IMR-90 (cell line): ENCODE measurements at regions not wholly inside any gene's neighbourhood (a gene's known extent, or its start where the extent isn't known, plus 50 kb on each side); places are given as distances from the start of the nearest gene placed in this dataset.

Source experiments
- ATAC-seq: fragments of 200-7000 bp; cut with Tn5 transposase; 2 replicates; pipeline ENCODE4 v1.9.1; 2020; ENCODE audit warnings: low read depth, mild to moderate bottlenecking, moderate library complexity
- BruUV-seq: library from RNA; stranded (reverse); fragments of 400-500 nt; replicated peaks from 2 replicates; lab custom pipeline; 2021; lab: Mats Ljungman, UMichigan
- CTCF ChIA-PET: fragments of 300-600 bp; formaldehyde crosslinking; extraction: SDS; loops from one replicate; lab custom pipeline; 2021; ENCODE audit warnings: antibody characterized with exemption; lab: Yijun Ruan, JAX
- POLR2A ChIA-PET: fragments of 300-600 bp; sonication (Branson Sonifier 250); formaldehyde crosslinking; loops from one replicate; lab custom pipeline; 2022; ENCODE audit warnings: antibody characterized with exemption; ENCODE audit not compliant: unreplicated experiment; lab: Charles Lee
- DNase-seq: peaks from one replicate; pipeline ENCODE4 v3.0.0; 2013
- H2AFZ ChIP-seq: replicated peaks from 2 replicates; pipeline ENCODE3; 2013; ENCODE audit warnings: low read length, mild to moderate bottlenecking; ENCODE audit not compliant: poor library complexity
- H2AK5ac ChIP-seq: 2 replicates; pipeline ENCODE4 v1.6.1; 2013; ENCODE audit warnings: low read depth, low read length, inconsistent platforms
- H2AK9ac ChIP-seq: replicated peaks from 2 replicates; pipeline ENCODE3; 2013; ENCODE audit warnings: mild to moderate bottlenecking, low read depth, low read length, moderate library complexity; ENCODE audit not compliant: poor library complexity
- H2BK120ac ChIP-seq: 2 replicates; pipeline ENCODE4 v1.6.1; 2013; ENCODE audit warnings: low read depth, low read length, inconsistent platforms
- H2BK15ac ChIP-seq: 3 replicates; pipeline ENCODE4 v1.6.1; 2013; ENCODE audit warnings: low read depth, low read length, inconsistent platforms
- H2BK20ac ChIP-seq: 2 replicates; pipeline ENCODE4 v1.6.1; 2013; ENCODE audit warnings: low read depth, mild to moderate bottlenecking, inconsistent platforms, low read length, moderate library complexity
- H2BK5ac ChIP-seq: 2 replicates; pipeline ENCODE4 v1.6.1; 2013; ENCODE audit warnings: mild to moderate bottlenecking, low read depth, low read length, inconsistent platforms; ENCODE audit not compliant: poor library complexity, severe bottlenecking
- H3K14ac ChIP-seq: replicated peaks from 2 replicates; pipeline ENCODE4 v1.6.1; 2013; ENCODE audit warnings: low read depth, low read length, inconsistent platforms
- H3K18ac ChIP-seq: 2 replicates; pipeline ENCODE4 v1.6.1; 2013; ENCODE audit warnings: low read depth, low read length, control low read depth
- H3K23ac ChIP-seq: 2 replicates; pipeline ENCODE4 v1.6.1; 2013; ENCODE audit warnings: low read depth, low read length, inconsistent platforms
- H3K27ac ChIP-seq: 2 replicates; pipeline ENCODE4 v1.5.1; 2013; ENCODE audit warnings: mild to moderate bottlenecking, control low read depth, low read length; ENCODE audit not compliant: insufficient read depth
- H3K27me3 ChIP-seq: 2 replicates; pipeline ENCODE4 v1.6.1; 2013; ENCODE audit warnings: low read length; ENCODE audit not compliant: control insufficient read depth, insufficient read depth
- H3K36me3 ChIP-seq: 2 replicates; pipeline ENCODE4 v1.6.1; 2013; ENCODE audit warnings: low read length, mixed read lengths; ENCODE audit not compliant: control insufficient read depth, insufficient read depth
- H3K4ac ChIP-seq: 2 replicates; pipeline ENCODE4 v1.6.1; 2013; ENCODE audit warnings: low read depth, low read length, inconsistent platforms
- H3K4me1 ChIP-seq: 2 replicates; pipeline ENCODE4 v1.6.1; 2013; ENCODE audit warnings: low read length, mixed read lengths; ENCODE audit not compliant: control insufficient read depth, insufficient read depth
- H3K4me2 ChIP-seq: 2 replicates; pipeline ENCODE4 v1.6.1; 2013; ENCODE audit warnings: low read depth, mild to moderate bottlenecking, control low read depth, low read length, moderate library complexity
- H3K4me3 ChIP-seq: 2 replicates; pipeline ENCODE4 v1.5.1; 2013; ENCODE audit warnings: low read depth, mild to moderate bottlenecking, control low read depth, low read length, moderate library complexity; ENCODE audit not compliant: insufficient read depth
- H3K56ac ChIP-seq: 2 replicates; pipeline ENCODE4 v1.6.1; 2013; ENCODE audit warnings: low read length, inconsistent platforms; ENCODE audit not compliant: insufficient read depth; ENCODE audit errors: extremely low read depth
- H3K79me1 ChIP-seq, 2 experiments: 2 replicates each; pipeline ENCODE4 v1.6.1; 2013; ENCODE audit warnings: low read length in 2 of 2, inconsistent platforms in 1 of 2, low read depth in 1 of 2
- H3K9ac ChIP-seq: 2 replicates; pipeline ENCODE4 v1.6.1; 2013; ENCODE audit warnings: low read depth, low read length, control low read depth
- H3K9me1 ChIP-seq: 2 replicates; pipeline ENCODE4 v1.6.1; 2013; ENCODE audit warnings: low read length, inconsistent platforms; ENCODE audit not compliant: insufficient read depth
- H3K9me3 ChIP-seq: 2 replicates; pipeline ENCODE4 v1.6.1; 2013; ENCODE audit warnings: low read length; ENCODE audit not compliant: control insufficient read depth, insufficient read depth
- H4K20me1 ChIP-seq: 2 replicates; pipeline ENCODE4 v1.6.1; 2013; ENCODE audit warnings: low read length, inconsistent platforms; ENCODE audit not compliant: insufficient read depth
- H4K5ac ChIP-seq: 2 replicates; pipeline ENCODE4 v1.6.1; 2013; ENCODE audit warnings: mild to moderate bottlenecking, low read depth, low read length, control low read depth
- H4K8ac ChIP-seq, 2 experiments: 2 replicates each; pipeline ENCODE4 v1.6.1; 2013; ENCODE audit warnings: low read depth in 2 of 2, low read length in 2 of 2, control low read depth in 1 of 2, inconsistent platforms in 1 of 2
- H4K91ac ChIP-seq: 2 replicates; pipeline ENCODE4 v1.6.1; 2013; ENCODE audit warnings: low read depth, low read length, inconsistent platforms; ENCODE audit not compliant: insufficient read depth
- BHLHE40 ChIP-seq: fragments of 150-350 bp; IDR thresholded peaks from 2 replicates; pipeline ENCODE4 v1.6.1; 2016; ENCODE audit warnings: mild to moderate bottlenecking, low read depth, low read length
- CEBPB ChIP-seq: IDR thresholded peaks from 2 replicates; pipeline ENCODE4 v1.6.1; 2012; ENCODE audit warnings: low read depth, low read length, improper control_type of control experiment
- CHD1 ChIP-seq: IDR thresholded peaks from 2 replicates; pipeline ENCODE4 v1.6.1; 2012; ENCODE audit warnings: low read depth, low read length, improper control_type of control experiment
- FOS ChIP-seq: fragments of 150-350 bp; IDR thresholded peaks from 2 replicates; pipeline ENCODE4 v1.6.1; 2016; ENCODE audit warnings: low read depth, low read length
- MAFK ChIP-seq: IDR thresholded peaks from 2 replicates; pipeline ENCODE4 v1.6.1; 2012; ENCODE audit warnings: low read depth, low read length, improper control_type of control experiment
- MAZ ChIP-seq: IDR thresholded peaks from 2 replicates; pipeline ENCODE4 v1.6.1; 2012; ENCODE audit warnings: low read depth, mild to moderate bottlenecking, low read length, improper control_type of control experiment, moderate library complexity, borderline replicate concordance
- POLR2A ChIP-seq: IDR thresholded peaks from 2 replicates; pipeline ENCODE4 v1.6.1; 2012; ENCODE audit warnings: mild to moderate bottlenecking, low read depth, low read length
- RAD21 ChIP-seq: IDR thresholded peaks from 2 replicates; pipeline ENCODE4 v1.6.1; 2012; ENCODE audit warnings: low read length, improper control_type of control experiment
- RCOR1 ChIP-seq: IDR thresholded peaks from 2 replicates; pipeline ENCODE4 v1.6.1; 2012; ENCODE audit warnings: mild to moderate bottlenecking, low read length, improper control_type of control experiment; ENCODE audit not compliant: insufficient replicate concordance
- SMC3 ChIP-seq: fragments of 150-350 bp; IDR thresholded peaks from 2 replicates; pipeline ENCODE4 v1.6.1; 2016; ENCODE audit warnings: low read depth, mild to moderate bottlenecking, antibody characterized with exemption, low read length, moderate library complexity
- USF2 ChIP-seq: fragments of 150-350 bp; IDR thresholded peaks from 2 replicates; pipeline ENCODE4 v1.6.1; 2017; ENCODE audit warnings: mild to moderate bottlenecking, antibody characterized with exemption, low read length, low read depth
- dilution Hi-C: fragments of 300-500 bp; cut with HindIII; formaldehyde crosslinking; loops from one replicate; pipeline ENCODE4 v1.14.3; 2018; ENCODE audit warnings: low sequenced_read_pairs; ENCODE audit not compliant: unreplicated experiment
- in situ Hi-C: fragments of 300-500 bp; cut with MboI; formaldehyde crosslinking; loops from 3 replicates; pipeline ENCODE4 v1.14.3; 2019; ENCODE audit warnings: low sequenced_read_pairs, inconsistent platforms, mixed read lengths
- intact Hi-C: fragments of 100-400 bp; cut with micrococcal nuclease; formaldehyde crosslinking; loops from 2 replicates; pipeline ENCODE4 v1.10.0; 2022

- Histone ChIP-seq H3K14ac (no peak overlapping the region), H3K23ac (no peak overlapping the region), H4K5ac (no peak overlapping the region), H3K18ac (no peak overlapping the region), H2AFZ (no peak overlapping the region), H3K4me1 (no peaks in the 10 kb centered on the region), H4K91ac (no peak overlapping the region), H3K4me2 (no peak overlapping the region), H3K27ac (no peak overlapping the region), H3K27me3 (no peaks in the 10 kb centered on the region), H3K36me3 (no peaks in the 10 kb centered on the region), H3K56ac (no peak overlapping the region), H4K20me1 (no peaks in the 10 kb centered on the region), H3K9me1 (no peaks in the 10 kb centered on the region), H3K79me1 (no peaks in the 10 kb centered on the region), H2BK20ac (no peak overlapping the region), H3K4ac (no peak overlapping the region), H3K9ac (no peak overlapping the region), H2BK120ac (no peak overlapping the region), H3K4me3 (no peak overlapping the region), H2BK5ac (no peak overlapping the region), H3K9me3 (peaks cover 7% of the 10 kb centered on the region), H2AK9ac (no peak overlapping the region), H2BK15ac (no peak overlapping the region), H4K8ac (no peak overlapping the region), H2AK5ac (no peak overlapping the region)
- intact Hi-C loops (no loop called here), in situ Hi-C loops (no loop called here), dilution Hi-C loops (no loop called here)
- no TSS peak for BruUV-seq
- no peak for ATAC-seq
- TF ChIP-seq POLR2A (no peak), CHD1 (no peak), CEBPB (no peak), RAD21 (no peak), USF2 (no peak), BHLHE40 (no peak), SMC3 (no peak), RCOR1 (no peak), FOS (no peak), MAFK (no peak), MAZ (no peak)
- ChIA-PET POLR2A (no interaction called here), CTCF (no interaction called here)
- no peak for DNase-seq
Observed at GRCh38 chr4:141290771-141291170, 70.1 kb downstream of the ZNF330 start.
